8988T (cell line): ENCODE measurements at regions not wholly inside any gene's neighbourhood (a gene's known extent, or its start where the extent isn't known, plus 50 kb on each side); places are given as distances from the start of the nearest gene placed in this dataset.

Experiments used
- DNase-seq: peaks from one replicate; pipeline ENCODE4 v3.0.0; 2011

- no peak for DNase-seq
Observed at GRCh38 chr10:36612436-36612835, 513.0 kb upstream of the ANKRD30A start.

DNA sequence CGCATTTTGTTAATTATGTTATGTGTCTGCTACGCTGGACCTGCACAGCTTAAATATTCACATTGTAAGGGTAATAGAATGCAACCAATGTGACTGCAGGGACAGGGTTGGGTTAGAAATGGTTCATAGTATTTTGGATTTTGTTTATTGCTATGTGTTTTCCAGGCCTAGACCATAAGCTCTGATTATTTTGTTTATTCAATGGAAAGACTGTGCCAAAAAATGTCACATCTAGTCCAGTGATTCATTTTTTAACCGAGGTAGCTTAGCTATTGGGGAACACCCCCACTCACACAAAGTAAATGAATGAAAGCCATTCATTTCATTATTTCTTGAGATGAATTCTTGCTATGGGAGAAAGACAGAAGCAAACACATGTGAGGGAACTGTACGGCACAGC is 516.5 kb upstream of the ANKRD30A start:
- no peak for DNase-seq

GRCh38 chr10:36608251-36608650 is 517.1 kb upstream of the ANKRD30A start:
- no peak for DNase-seq

DNA sequence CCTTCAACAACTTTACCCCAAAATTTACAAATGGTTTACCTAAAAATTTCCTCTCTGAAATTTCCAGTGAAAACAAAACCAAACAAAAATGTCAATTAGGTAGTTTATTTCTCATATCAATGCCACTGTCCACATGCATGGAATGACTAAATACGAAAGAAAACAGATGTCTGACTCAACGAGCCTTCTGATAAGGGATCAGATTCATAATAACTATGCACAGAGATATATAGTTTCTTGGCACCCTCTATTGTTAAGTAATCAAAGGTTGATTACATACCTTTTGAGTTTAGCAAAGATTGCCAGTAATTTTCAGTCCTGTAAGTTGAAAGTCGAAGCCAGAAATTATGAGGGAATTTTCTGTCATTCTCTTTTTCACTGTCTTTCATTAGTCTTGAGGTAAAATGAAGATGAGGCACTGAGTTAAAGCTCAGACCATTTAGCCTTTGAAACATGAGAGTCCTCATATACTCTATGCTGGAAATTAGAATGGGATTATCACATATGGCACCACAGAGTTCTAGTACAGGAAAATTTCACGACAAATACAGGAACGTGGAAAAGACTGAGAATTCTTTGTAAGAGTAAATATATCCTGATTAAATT is 519.1 kb upstream of the ANKRD30A start:
- no peak for DNase-seq

DNA sequence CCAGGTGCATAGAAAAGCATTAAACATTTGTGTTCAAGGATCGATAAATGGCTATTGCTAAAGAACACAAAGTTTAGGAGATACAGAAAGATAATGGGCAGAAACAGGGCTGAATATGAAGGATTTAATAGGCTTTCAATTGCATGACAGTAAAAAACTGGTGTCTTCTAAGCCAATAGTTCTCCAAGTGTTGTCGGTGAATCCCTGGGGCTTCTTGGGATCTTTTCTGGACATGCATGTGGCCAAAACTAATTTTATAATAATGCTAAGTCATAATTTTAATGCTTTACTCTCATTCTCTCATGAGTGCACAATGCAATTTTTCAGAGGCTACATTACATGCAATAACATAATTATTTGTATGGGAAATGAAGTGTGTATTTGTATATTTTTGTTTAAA is 521.1 kb upstream of the ANKRD30A start:
- no peak for DNase-seq

- no peak for DNase-seq
Observed at GRCh38 chr10:36603688-36604087, 521.7 kb upstream of the ANKRD30A start.

- DNase-seq, result no peak
Observed at GRCh38 chr10:36602374-36602773, 523.0 kb upstream of the ANKRD30A start.

- no peak for DNase-seq
Observed at GRCh38 chr10:36597756-36598320, 527.6 kb upstream of the ANKRD30A start.

DNA sequence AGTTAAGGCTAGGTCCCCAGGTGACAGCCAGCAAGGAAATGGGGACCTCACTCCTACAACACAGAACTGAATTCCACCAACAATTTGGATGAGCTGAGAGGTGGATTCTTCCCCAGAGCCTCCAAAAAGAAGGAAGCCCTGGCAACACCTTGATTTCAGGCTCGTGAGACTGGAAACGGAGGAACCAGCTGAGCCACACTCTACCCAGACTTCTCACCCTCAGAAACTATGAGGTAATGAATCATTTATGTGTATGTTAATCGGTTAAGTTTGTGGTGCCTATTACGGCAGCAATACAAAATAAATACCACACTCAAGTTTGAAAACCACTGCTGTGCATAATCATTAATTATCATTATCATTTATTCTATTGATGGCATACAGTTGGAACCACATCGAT is 532.4 kb upstream of the ANKRD30A start:
- no peak for DNase-seq

DNA sequence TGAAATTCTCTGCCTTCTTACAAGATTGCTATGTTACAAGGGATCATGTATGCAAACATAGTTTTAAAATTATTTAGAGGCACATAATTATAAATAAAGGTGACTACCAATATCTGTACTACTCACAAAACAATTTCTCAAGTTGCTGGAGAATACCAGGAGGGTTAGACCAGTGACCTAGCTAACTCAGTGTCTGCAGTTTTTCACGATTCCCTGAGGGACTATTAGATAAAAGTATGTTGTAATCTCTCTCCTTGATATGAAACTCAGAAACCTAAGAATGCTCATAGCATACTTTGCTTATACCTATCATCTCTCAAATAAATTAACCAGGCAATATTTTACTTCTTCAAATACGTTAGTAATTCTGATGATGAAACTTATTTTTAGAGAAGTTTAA is 534.0 kb upstream of the ANKRD30A start:
- DNase-seq, result no peak

GRCh38 chr10:36583690-36584089 is 541.7 kb upstream of the ANKRD30A start:
- DNase-seq, result no peak

- DNase-seq, result no peak
Observed at GRCh38 chr10:36581237-36581636, 544.2 kb upstream of the ANKRD30A start.

DNA sequence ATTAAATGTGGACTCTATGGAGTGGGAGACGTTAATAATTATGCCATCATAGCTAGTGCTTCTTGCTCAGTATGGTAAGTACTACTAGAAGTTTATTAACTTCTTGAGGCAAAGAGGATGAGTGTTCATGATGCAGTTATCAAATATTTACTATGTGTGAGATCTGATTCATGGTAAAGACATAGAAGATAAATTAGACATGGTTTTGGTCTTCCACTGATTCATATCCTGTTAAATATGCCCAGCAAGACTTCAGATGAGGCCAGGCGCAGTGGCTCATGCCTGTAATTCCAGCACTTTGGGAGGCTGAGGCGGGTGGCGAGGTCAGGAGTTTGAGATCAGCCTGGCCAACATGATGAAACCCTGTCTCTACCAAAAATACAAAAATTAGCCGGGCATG is 547.1 kb upstream of the ANKRD30A start:
- no peak for DNase-seq

DNA sequence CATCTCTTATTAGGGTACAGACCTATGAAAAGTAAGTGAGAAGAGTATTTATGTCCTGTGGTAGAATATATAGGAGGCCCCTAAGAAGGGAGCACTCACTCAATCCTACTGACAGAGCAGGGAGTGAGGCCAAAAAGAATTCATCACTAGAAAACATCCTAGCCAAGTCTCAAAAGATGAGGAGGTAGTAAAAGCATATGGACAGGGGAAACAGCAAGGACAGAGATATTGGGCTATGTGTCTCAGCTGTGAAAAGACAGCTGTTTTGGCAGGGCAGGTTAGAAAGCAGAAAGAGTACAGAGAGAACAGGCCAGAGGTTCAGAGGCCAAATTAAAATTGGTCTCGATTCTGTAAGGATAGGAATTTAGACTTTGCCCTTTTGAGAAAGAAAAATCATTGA is 548.3 kb upstream of the ANKRD30A start:
- DNase-seq, result no peak

DNA sequence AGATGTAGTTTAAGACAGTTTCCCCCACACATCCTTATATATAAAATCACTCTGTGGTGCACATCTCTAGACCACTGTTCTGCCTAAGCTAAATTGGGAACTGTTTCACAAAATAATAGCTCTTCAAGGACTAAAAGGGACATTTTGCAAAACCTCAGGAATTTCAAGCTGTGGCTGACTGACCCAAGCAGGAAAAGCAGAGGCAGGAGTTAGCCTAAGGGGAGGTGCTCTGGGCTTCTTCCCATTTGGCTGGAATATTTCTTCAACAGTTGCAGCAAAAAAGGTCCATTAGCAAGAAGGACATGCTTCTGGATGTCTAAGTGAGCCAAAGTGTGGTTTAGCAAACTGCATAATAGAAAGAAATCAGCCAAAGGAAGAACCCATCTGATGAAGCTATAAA is 551.2 kb upstream of the ANKRD30A start:
- no peak for DNase-seq

- no peak for DNase-seq
Observed at GRCh38 chr10:36573246-36573645, 552.2 kb upstream of the ANKRD30A start.

GRCh38 chr10:36564433-36564832 is 561.0 kb upstream of the ANKRD30A start:
- DNase-seq, result no peak

- DNase-seq, result no peak
Observed at GRCh38 chr10:36559412-36560400, 565.7 kb upstream of the ANKRD30A start.

- no peak for DNase-seq
Observed at GRCh38 chr10:36556468-36556867, 568.9 kb upstream of the ANKRD30A start.

- no peak for DNase-seq
Observed at GRCh38 chr10:36555036-36555435, 570.4 kb upstream of the ANKRD30A start.

- DNase-seq, result no peak
Observed at GRCh38 chr10:36547965-36548364, 577.4 kb upstream of the ANKRD30A start.

GRCh38 chr10:36542493-36542892 is 582.9 kb upstream of the ANKRD30A start:
- no peak for DNase-seq

GRCh38 chr10:36540611-36541010 is 584.8 kb upstream of the ANKRD30A start:
- no peak for DNase-seq

DNA sequence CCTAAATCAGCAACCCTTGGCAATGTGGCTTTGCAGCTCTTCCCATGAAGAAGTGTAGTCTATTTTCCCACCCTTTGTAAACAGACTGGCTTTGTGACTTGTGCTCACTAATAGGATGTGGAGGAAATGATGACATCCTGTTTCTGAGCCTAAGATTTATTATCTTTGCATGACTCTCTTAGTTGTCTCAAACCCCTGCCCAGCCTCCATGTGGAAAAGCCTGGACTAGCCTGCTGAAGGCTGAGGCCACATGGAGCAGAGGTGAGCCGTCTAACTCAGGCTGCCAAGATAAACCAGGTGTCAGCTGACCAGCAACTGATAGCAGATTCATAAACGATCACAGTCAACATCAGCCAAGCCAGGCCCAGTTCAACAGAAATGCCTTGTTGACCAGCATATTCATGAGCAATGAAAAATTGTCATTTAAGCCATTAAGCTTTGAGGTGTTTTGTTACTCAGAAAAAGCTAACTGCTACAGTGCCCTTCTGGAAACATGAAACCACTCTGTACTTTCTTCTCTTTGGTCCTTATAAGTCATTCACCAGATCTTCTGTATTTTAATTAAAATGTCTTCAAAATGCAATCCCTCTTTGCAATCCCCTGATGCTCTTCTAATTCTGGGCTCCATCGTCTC is 586.3 kb upstream of the ANKRD30A start:
- DNase-seq, result no peak
